NCI-H446 (cell line): ENCODE measurements at regions not wholly inside any gene's neighbourhood (a gene's known extent, or its start where the extent isn't known, plus 50 kb on each side); places are given as distances from the start of the nearest gene placed in this dataset.

ENCODE experiments used
- DNase-seq, 2 experiments: peaks; one replicate each; lab custom pipeline; 2025; lab: John Stamatoyannopoulos, UW

GRCh38 chr16:74094962-74095361, 201.7 kb upstream of the PSMD7 start:
- DNase-seq, result no peak

GRCh38 chr16:74094514-74094913, 202.1 kb upstream of the PSMD7 start:
- no peak for DNase-seq

GRCh38 chr16:74092336-74092735, 204.3 kb upstream of the PSMD7 start:
- no peak for DNase-seq

- no peak for DNase-seq
Measured at GRCh38 chr16:74090871-74091270, 205.7 kb upstream of the PSMD7 start.

- DNase-seq, result no peak
Measured at GRCh38 chr16:74083541-74083940, 213.1 kb upstream of the PSMD7 start.

- DNase-seq, result no peak
Measured at GRCh38 chr16:74080311-74080710, 216.3 kb upstream of the PSMD7 start.

- no peak for DNase-seq
Measured at GRCh38 chr16:74079232-74079586, 217.4 kb upstream of the PSMD7 start.

- DNase-seq, result no peak
Measured at GRCh38 chr16:74078511-74079231, 217.9 kb upstream of the PSMD7 start.

- no peak for DNase-seq
Measured at GRCh38 chr16:74076568-74076967, 220.0 kb upstream of the PSMD7 start.

GRCh38 chr16:74075393-74075792, 221.2 kb upstream of the PSMD7 start:
- DNase-seq, result no peak

GRCh38 chr16:74073456-74073855, 223.2 kb upstream of the PSMD7 start:
- DNase-seq, result no peak

GRCh38 chr16:74071996-74072535, 224.5 kb upstream of the PSMD7 start:
- DNase-seq, result no peak

GRCh38 chr16:74070237-74070636, 226.4 kb upstream of the PSMD7 start:
- DNase-seq, result no peak

GRCh38 chr16:74064120-74064735, 232.4 kb upstream of the PSMD7 start:
- DNase-seq, result no peak

GRCh38 chr16:74053826-74054225, 242.8 kb upstream of the PSMD7 start:
- no peak for DNase-seq

GRCh38 chr16:74053312-74053711, 243.3 kb upstream of the PSMD7 start:
- DNase-seq, result no peak

- no peak for DNase-seq
Measured at GRCh38 chr16:74052016-74052415, 244.6 kb upstream of the PSMD7 start.

GRCh38 chr16:74049027-74049426, 247.6 kb upstream of the PSMD7 start:
- DNase-seq, result no peak

GRCh38 chr16:74046524-74046923, 250.1 kb upstream of the PSMD7 start:
- peak in 1 of 2 experiments; percentile 47 for DNase-seq

- DNase-seq, result no peak
Measured at GRCh38 chr16:74045513-74045912, 251.1 kb upstream of the PSMD7 start.

GRCh38 chr16:74035816-74036215, 260.8 kb upstream of the PSMD7 start:
- DNase-seq, result no peak

GRCh38 chr16:74034862-74035261, 261.8 kb upstream of the PSMD7 start:
- DNase-seq, result peak in 1 of 2 experiments; percentile 38

- DNase-seq, result no peak
Measured at GRCh38 chr16:74034200-74034599, 262.4 kb upstream of the PSMD7 start.
